OCI-LY1 (cell line): ENCODE measurements at regions not wholly inside any gene's neighbourhood (a gene's known extent, or its start where the extent isn't known, plus 50 kb on each side); places are given as distances from the start of the nearest gene placed in this dataset.

Source experiments
- H2AFZ ChIP-seq: fragments of 200-600 bp; sonication (generic), shearing (Covaris generic); 2 replicates; pipeline ENCODE4 v1.6.0; 2014; ENCODE audit warnings: antibody characterized with exemption, mild to moderate bottlenecking, low read length
- H3F3A ChIP-seq: fragments of 200-600 bp; sonication (generic), shearing (Covaris generic); 2 replicates; pipeline ENCODE4 v1.6.0; 2014; ENCODE audit warnings: mild to moderate bottlenecking, antibody characterized with exemption, low read length, moderate library complexity; ENCODE audit not compliant: insufficient read depth
- H3K27ac ChIP-seq: fragments of 200-600 bp; sonication (generic); 2 replicates; pipeline ENCODE4 v1.5.1; 2014; ENCODE audit warnings: low read length, mixed run types, mild to moderate bottlenecking, low read depth; ENCODE audit not compliant: poor library complexity, severe bottlenecking
- H3K27me3 ChIP-seq: fragments of 200-600 bp; sonication (generic); 2 replicates; pipeline ENCODE4 v1.6.0; 2014; ENCODE audit warnings: antibody characterized with exemption, mild to moderate bottlenecking, low read length, moderate library complexity; ENCODE audit not compliant: insufficient read depth
- H3K36me3 ChIP-seq: fragments of 200-600 bp; sonication (generic); 2 replicates; pipeline ENCODE4 v1.6.1; 2014; ENCODE audit warnings: mild to moderate bottlenecking, antibody characterized with exemption, low read length, moderate library complexity, mixed read lengths; ENCODE audit not compliant: insufficient read depth
- H3K4me1 ChIP-seq: fragments of 200-600 bp; sonication (generic); 2 replicates; pipeline ENCODE4 v1.5.1; 2014; ENCODE audit warnings: mild to moderate bottlenecking, low read length, moderate library complexity; ENCODE audit not compliant: insufficient read depth, severe bottlenecking
- H3K4me2 ChIP-seq: fragments of 200-600 bp; sonication (generic), shearing (Covaris generic); 2 replicates; pipeline ENCODE4 v1.6.1; 2014; ENCODE audit warnings: low read length
- H3K4me3 ChIP-seq: fragments of 200-600 bp; sonication (generic); 2 replicates; pipeline ENCODE4 v1.5.1; 2014; ENCODE audit warnings: low read length, low read depth, mild to moderate bottlenecking, mixed read lengths; ENCODE audit not compliant: poor library complexity, severe bottlenecking
- H3K79me2 ChIP-seq: fragments of 200-600 bp; shearing (Covaris generic); 2 replicates; pipeline ENCODE4 v1.6.1; 2016; ENCODE audit warnings: mixed run types, low read length, mixed read lengths; ENCODE audit not compliant: insufficient read depth
- H3K9ac ChIP-seq: fragments of 200-600 bp; sonication (generic), shearing (Covaris generic); 2 replicates; pipeline ENCODE4 v1.6.1; 2014; ENCODE audit warnings: mild to moderate bottlenecking, low read length, mixed read lengths
- H3K9me2 ChIP-seq: fragments of 200-600 bp; sonication (generic), shearing (Covaris generic); 2 replicates; pipeline ENCODE4 v1.6.1; 2014; ENCODE audit warnings: low read depth, mild to moderate bottlenecking, low read length, mixed read lengths
- H3K9me3 ChIP-seq: fragments of 200-600 bp; shearing (Covaris generic); 2 replicates; pipeline ENCODE4 v1.6.1; 2014; ENCODE audit warnings: low read length, mixed read lengths
- H4K20me1 ChIP-seq: fragments of 200-600 bp; sonication (generic), shearing (Covaris generic); 2 replicates; pipeline ENCODE4 v1.6.0; 2016; ENCODE audit warnings: mild to moderate bottlenecking, low read length; ENCODE audit not compliant: insufficient read depth
- EZH2 ChIP-seq: fragments of 200-600 bp; sonication (generic), shearing (Covaris generic); IDR thresholded peaks from 2 replicates; pipeline ENCODE4 v1.8.0; 2017; ENCODE audit warnings: borderline replicate concordance, mixed run types, mild to moderate bottlenecking, antibody characterized with exemption, low read length, moderate library complexity, mixed read lengths
- TF ChIP-seq, protein P1 (sequence below): fragments of 200-600 bp; sonication (generic), shearing (Covaris generic); IDR thresholded peaks from 2 replicates; pipeline ENCODE4 v1.5.1; 2017; ENCODE audit warnings: mild to moderate bottlenecking, antibody characterized with exemption, low read length, moderate library complexity, mixed read lengths

DNA sequence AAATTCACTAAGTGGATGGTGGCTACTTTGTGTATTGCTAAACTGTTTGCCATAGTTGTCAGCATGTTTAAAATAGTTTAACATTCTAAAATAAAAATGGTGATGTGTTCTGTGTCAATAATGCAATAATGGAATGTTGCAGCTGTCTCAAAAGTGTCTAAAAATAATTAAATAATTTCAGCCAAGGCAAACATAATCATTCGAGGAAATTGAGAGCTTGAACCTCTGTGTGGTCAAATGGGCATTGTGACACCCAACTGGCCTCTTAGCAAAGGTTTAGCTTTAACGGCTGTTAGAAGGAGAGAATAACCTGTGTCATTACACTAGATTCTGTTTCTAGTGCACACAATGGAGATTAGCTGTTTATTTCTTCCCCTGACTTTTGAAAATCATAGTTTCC, 278.5 kb downstream of the TMEM167A start:
- H3K27ac ChIP-seq = no peak overlapping the region
- H3K9me2 ChIP-seq = no peaks in the 10 kb centered on the region
- H2AFZ ChIP-seq = no peak overlapping the region
- H3F3A ChIP-seq = no peaks in the 10 kb centered on the region
- no peaks in the 10 kb centered on the region for H3K4me1 ChIP-seq
- H3K4me2 ChIP-seq = no peak overlapping the region
- no peak overlapping the region for H3K4me3 ChIP-seq
- H3K79me2 ChIP-seq = no peaks in the 10 kb centered on the region
- TF ChIP-seq, protein P1, sequence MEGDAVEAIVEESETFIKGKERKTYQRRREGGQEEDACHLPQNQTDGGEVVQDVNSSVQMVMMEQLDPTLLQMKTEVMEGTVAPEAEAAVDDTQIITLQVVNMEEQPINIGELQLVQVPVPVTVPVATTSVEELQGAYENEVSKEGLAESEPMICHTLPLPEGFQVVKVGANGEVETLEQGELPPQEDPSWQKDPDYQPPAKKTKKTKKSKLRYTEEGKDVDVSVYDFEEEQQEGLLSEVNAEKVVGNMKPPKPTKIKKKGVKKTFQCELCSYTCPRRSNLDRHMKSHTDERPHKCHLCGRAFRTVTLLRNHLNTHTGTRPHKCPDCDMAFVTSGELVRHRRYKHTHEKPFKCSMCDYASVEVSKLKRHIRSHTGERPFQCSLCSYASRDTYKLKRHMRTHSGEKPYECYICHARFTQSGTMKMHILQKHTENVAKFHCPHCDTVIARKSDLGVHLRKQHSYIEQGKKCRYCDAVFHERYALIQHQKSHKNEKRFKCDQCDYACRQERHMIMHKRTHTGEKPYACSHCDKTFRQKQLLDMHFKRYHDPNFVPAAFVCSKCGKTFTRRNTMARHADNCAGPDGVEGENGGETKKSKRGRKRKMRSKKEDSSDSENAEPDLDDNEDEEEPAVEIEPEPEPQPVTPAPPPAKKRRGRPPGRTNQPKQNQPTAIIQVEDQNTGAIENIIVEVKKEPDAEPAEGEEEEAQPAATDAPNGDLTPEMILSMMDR = no peak
- TF ChIP-seq EZH2 = no peak
- no peaks in the 10 kb centered on the region for H4K20me1 ChIP-seq
- H3K27me3 ChIP-seq = no peaks in the 10 kb centered on the region
- no peaks in the 10 kb centered on the region for H3K9me3 ChIP-seq
- H3K36me3 ChIP-seq = no peaks in the 10 kb centered on the region
- H3K9ac ChIP-seq = no peak overlapping the region

DNA sequence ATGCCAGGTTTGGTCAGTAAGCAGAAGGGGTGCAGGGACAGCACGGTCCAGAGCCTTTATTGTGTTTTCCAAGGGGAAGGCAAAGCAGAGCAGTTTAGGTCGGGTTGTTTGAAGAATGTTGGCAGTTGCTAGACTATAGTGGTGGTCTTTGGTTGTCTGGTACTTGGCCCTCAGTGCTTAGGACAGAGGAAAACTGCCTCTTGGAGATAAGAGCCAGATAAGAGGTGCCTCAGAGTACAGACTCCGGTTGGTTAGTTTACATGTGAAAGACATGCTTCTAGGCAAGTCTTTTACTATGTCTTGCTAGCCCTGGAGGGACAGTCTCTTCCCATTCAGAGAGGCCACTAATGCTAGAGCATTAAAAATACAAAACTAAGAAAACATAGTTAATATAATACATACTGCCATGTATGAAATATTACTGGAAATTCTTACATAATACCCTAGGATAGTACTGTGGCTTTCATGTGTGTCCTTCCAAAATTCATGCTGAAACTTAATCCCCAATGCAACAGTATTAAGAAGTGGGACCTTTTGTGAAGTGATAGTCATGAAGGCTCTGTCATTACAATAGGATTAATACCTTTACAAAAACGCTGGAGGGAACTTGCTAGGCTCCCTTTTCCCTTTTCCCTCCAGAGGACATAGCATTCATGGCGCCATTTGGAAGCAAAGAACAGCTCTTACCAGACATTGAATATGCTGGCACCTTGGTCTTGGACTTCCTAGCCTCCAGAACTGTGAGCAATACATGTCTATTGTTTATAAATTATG, 280.4 kb downstream of the TMEM167A start:
- Histone ChIP-seq H3K27me3 (no peaks in the 10 kb centered on the region), H2AFZ (no peak overlapping the region), H3K36me3 (no peaks in the 10 kb centered on the region), H4K20me1 (no peaks in the 10 kb centered on the region), H3K79me2 (no peaks in the 10 kb centered on the region), H3K9me2 (no peaks in the 10 kb centered on the region), H3K4me3 (no peak overlapping the region), H3K4me2 (no peak overlapping the region), H3K27ac (no peak overlapping the region), H3K9ac (no peak overlapping the region), H3K9me3 (no peaks in the 10 kb centered on the region), H3K4me1 (no peaks in the 10 kb centered on the region), H3F3A (no peaks in the 10 kb centered on the region)
- TF ChIP-seq EZH2 = no peak
- TF ChIP-seq, protein P1 = no peak

DNA sequence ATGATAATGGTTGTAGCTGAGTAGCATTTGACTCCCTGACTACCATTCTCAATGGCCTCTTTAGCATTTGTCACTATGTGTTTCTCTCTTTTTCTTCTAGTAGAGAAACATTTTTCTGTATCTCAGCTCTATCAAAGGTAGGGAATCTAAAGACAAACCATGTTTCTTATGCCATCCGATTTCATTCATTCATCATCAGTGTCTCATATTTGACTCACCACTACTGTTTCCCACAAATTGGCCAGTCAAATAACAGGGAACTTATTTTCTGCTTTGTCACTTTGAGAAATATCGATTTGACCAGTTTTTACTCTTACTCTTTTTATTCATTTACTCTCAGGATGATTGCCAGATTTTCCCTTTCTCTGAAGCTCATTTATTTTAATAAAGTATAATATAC, 282.3 kb downstream of the TMEM167A start:
- no peak overlapping the region for H3K27ac ChIP-seq
- TF ChIP-seq EZH2 = no peak
- TF ChIP-seq, protein P1 = no peak
- no peaks in the 10 kb centered on the region for H3F3A ChIP-seq
- no peak overlapping the region for H3K9ac ChIP-seq
- no peaks in the 10 kb centered on the region for H3K79me2 ChIP-seq
- no peaks in the 10 kb centered on the region for H3K9me3 ChIP-seq
- H3K36me3 ChIP-seq = no peaks in the 10 kb centered on the region
- no peak overlapping the region for H2AFZ ChIP-seq
- no peaks in the 10 kb centered on the region for H4K20me1 ChIP-seq
- no peak overlapping the region for H3K4me2 ChIP-seq
- no peaks in the 10 kb centered on the region for H3K9me2 ChIP-seq
- no peak overlapping the region for H3K4me3 ChIP-seq
- no peaks in the 10 kb centered on the region for H3K27me3 ChIP-seq
- H3K4me1 ChIP-seq = no peaks in the 10 kb centered on the region
